ENCODE measurements at regions not wholly inside any gene's neighbourhood (a gene's known extent, or its start where the extent isn't known, plus 50 kb on each side); places are given as distances from the start of the nearest gene placed in this dataset.

DNA sequence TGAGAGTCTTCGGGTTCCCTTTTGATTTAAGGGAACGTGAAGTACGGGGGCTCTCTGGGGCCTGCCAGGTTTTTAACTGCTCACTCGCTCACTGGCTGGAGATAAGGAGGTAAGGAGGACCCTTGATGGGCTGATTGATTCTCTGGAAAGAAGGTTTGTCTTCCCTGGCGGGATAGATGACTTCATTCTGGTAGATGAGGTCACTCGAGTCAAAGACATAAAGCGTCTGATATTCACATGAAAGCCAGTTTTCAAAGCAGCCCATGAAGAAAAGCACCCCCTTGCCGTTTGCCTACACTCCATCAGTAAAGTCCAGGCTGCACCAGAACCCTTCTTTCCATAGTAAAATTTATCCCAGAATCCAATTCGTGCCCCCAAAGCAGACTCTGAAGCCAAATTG, 233.7 kb upstream of the IRX5 start:
- TF ChIP-seq, protein P1, sequence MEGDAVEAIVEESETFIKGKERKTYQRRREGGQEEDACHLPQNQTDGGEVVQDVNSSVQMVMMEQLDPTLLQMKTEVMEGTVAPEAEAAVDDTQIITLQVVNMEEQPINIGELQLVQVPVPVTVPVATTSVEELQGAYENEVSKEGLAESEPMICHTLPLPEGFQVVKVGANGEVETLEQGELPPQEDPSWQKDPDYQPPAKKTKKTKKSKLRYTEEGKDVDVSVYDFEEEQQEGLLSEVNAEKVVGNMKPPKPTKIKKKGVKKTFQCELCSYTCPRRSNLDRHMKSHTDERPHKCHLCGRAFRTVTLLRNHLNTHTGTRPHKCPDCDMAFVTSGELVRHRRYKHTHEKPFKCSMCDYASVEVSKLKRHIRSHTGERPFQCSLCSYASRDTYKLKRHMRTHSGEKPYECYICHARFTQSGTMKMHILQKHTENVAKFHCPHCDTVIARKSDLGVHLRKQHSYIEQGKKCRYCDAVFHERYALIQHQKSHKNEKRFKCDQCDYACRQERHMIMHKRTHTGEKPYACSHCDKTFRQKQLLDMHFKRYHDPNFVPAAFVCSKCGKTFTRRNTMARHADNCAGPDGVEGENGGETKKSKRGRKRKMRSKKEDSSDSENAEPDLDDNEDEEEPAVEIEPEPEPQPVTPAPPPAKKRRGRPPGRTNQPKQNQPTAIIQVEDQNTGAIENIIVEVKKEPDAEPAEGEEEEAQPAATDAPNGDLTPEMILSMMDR (IDR thresholded peaks at IDR 0.05; ENCODE audit: low read depth, low read length, missing control alignments): no peak
- Histone ChIP-seq H3K36me3 (replicated peaks) (no peaks in the 10 kb centered on the region), H3K27me3 (replicated peaks) (no peaks in the 10 kb centered on the region), H3K4me3 (ENCODE audit: low read depth, low read length) (no peak overlapping the region), H3K27ac (no peak overlapping the region)
- no peak for DNase-seq
- in situ Hi-C loops (cut with HindIII; ENCODE audit: low pct_ligation_motif_present, low sequenced_read_pairs): no loop called here

DNA sequence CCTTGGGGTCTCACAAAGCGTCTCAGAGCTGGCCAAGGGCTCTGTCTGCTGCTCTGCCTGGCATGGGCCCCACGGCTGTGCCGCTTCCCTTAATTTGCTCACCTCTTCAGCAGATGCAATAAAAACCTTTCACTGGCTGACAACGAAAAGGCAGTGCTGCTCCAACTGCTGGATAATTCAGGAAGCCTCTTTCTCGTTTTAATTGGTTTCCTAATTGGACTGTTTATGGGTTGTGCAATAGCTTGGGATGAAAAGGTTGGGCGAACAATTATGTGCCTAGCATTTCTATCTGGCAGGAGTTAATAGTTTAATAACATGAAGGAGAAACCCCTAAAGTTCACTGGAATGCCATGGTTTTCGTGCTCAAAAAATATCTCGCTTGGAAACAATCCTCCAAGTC, 234.1 kb upstream of the IRX5 start:
- Histone ChIP-seq H3K4me3 (ENCODE audit: low read depth, low read length) (no peak overlapping the region), H3K27me3 (replicated peaks) (no peaks in the 10 kb centered on the region), H3K36me3 (replicated peaks) (no peaks in the 10 kb centered on the region), H3K27ac (no peak overlapping the region)
- in situ Hi-C loops (cut with HindIII; ENCODE audit: low pct_ligation_motif_present, low sequenced_read_pairs): no loop called here
- no peak for DNase-seq
- TF ChIP-seq, protein P1 (IDR thresholded peaks at IDR 0.05; ENCODE audit: low read depth, low read length, missing control alignments): no peak

DNA sequence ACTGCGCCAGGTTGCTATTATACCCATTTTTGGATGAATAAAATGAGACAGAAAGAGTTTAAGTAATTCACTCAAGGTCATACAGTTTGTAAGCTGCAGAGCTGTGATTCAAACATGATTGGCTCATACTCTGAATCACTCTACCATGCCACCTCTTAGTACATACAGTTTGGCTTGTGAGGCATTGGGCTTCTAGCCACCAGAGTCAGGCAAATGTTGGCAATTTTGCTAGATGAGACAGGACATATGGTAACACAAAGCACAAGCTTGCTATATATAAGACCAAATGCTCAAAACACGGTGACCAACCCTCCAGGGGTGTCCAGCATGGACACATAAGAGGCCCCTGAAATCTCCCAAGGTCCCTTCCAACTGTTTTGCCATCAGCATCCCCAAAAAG, 236.0 kb upstream of the IRX5 start:
- Histone ChIP-seq H3K27me3 (replicated peaks) (no peaks in the 10 kb centered on the region), H3K27ac (no peak overlapping the region), H3K36me3 (replicated peaks) (no peaks in the 10 kb centered on the region), H3K4me3 (ENCODE audit: low read depth, low read length) (no peak overlapping the region)
- no peak for DNase-seq
- TF ChIP-seq, protein P1 (IDR thresholded peaks at IDR 0.05; ENCODE audit: low read depth, low read length, missing control alignments): no peak
- in situ Hi-C loops (cut with HindIII; ENCODE audit: low pct_ligation_motif_present, low sequenced_read_pairs): no loop called here

DNA sequence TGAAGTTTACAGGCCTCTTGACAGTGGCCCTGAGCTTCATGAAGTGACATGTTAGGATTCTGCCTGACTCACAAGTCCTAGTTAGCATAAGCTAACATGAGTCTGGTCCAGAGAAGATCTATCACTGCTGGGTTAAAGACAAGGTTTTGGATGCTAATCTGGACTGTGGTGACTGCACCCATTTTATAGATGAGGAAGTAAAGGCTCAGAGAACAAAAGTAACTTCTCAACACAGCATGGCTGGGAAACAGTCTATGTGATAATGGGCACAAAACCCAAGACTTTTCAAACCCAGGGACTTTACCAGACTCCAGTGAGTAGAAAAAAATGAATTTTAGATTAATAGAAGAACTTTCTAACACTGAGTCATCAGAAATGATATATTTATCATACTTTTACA, 236.8 kb upstream of the IRX5 start:
- Histone ChIP-seq H3K27ac (no peak overlapping the region), H3K27me3 (replicated peaks) (no peaks in the 10 kb centered on the region), H3K36me3 (replicated peaks) (no peaks in the 10 kb centered on the region), H3K4me3 (ENCODE audit: low read depth, low read length) (no peak overlapping the region)
- in situ Hi-C loops (cut with HindIII; ENCODE audit: low pct_ligation_motif_present, low sequenced_read_pairs): no loop called here
- TF ChIP-seq, protein P1 (IDR thresholded peaks at IDR 0.05; ENCODE audit: low read depth, low read length, missing control alignments): no peak
- DNase-seq: no peak

DNA sequence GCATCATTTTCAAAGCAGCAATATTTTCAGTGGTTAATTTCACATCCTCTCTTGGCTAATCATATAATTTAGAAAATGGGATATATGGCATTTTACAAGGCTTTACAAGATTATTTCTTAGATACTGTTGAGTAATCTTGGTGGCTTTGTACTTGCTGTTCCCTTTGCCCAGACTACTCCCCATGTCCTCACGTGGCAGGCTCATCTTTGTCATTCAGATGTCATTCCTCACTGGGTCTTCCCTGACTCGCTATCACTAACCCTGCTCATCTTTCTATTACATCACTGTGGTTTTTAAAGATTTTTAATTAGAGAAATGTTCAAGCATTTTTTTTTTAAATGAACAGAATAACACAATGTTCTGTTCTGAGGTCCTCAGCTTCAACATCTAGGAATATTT, 240.0 kb upstream of the IRX5 start:
- Histone ChIP-seq H3K27ac (no peak overlapping the region), H3K4me3 (ENCODE audit: low read depth, low read length) (no peak overlapping the region), H3K36me3 (replicated peaks) (no peaks in the 10 kb centered on the region), H3K27me3 (replicated peaks) (no peaks in the 10 kb centered on the region)
- in situ Hi-C loops (cut with HindIII; ENCODE audit: low pct_ligation_motif_present, low sequenced_read_pairs): no loop called here
- TF ChIP-seq, protein P1 (IDR thresholded peaks at IDR 0.05; ENCODE audit: low read depth, low read length, missing control alignments): no peak
- no peak for DNase-seq

DNA sequence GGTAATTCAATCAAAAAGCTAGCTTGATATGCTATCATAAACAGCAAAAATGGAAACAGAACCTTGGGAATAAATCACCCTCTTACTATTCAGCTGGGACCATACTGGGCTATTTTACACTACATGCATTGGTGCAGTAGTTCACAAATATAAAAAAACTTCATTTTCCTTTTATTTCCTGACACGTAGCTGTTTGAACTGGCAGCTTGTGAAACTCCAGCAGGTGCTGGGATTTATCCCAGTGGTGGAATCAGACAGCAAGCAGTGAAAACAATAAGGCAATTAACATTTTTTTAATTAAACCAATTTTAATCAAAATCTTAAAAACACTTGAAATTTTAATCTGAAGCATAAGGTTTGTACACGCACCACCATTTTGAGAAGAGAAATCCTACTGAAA, 240.4 kb upstream of the IRX5 start:
- in situ Hi-C loops (cut with HindIII; ENCODE audit: low pct_ligation_motif_present, low sequenced_read_pairs): no loop called here
- Histone ChIP-seq H3K27me3 (replicated peaks) (no peaks in the 10 kb centered on the region), H3K27ac (no peak overlapping the region), H3K4me3 (ENCODE audit: low read depth, low read length) (no peak overlapping the region), H3K36me3 (replicated peaks) (no peaks in the 10 kb centered on the region)
- no peak for DNase-seq
- TF ChIP-seq, protein P1 (IDR thresholded peaks at IDR 0.05; ENCODE audit: low read depth, low read length, missing control alignments): no peak
